GM19239 (cell line): ENCODE measurements at regions not wholly inside any gene's neighbourhood (a gene's known extent, or its start where the extent isn't known, plus 50 kb on each side); places are given as distances from the start of the nearest gene placed in this dataset.
"Not testable (repeated sequence)": the region's sequence is repeated elsewhere in the genome, so short reads cannot be mapped to it uniquely, and the experiment has no call there.

ENCODE experiments used
- DNase-seq: peaks from one replicate; pipeline ENCODE4 v3.0.0; 2011; ENCODE audit warnings: low spot score; ENCODE audit not compliant: insufficient read length
- FAIRE-seq: peaks from 2 replicates; lab custom pipeline; 2011; peaks lifted over from hg19 to GRCh38; lab: Jason Lieb, UNC

DNA sequence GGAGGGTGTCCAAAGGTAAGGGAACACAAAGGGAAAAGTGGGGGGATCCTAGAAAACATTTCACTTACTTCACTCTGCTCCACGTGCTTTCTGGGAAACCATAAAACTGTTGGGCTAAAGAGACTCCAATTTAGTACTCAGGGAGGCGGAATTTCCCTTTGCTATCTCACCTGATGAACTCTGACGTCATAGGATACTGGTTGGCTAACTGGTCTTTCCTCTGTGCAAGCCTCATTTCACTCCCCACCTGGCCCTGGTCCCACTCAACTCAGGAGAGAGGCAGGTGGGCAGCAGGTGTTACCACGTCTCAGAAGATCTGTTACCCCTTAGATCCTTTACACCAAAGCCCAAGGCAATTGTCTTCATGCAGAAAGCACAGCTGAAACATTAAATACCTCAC, 51.8 kb upstream of the PMAIP1 start:
- DNase-seq = no peak
- peak; percentile 72 for FAIRE-seq

DNA sequence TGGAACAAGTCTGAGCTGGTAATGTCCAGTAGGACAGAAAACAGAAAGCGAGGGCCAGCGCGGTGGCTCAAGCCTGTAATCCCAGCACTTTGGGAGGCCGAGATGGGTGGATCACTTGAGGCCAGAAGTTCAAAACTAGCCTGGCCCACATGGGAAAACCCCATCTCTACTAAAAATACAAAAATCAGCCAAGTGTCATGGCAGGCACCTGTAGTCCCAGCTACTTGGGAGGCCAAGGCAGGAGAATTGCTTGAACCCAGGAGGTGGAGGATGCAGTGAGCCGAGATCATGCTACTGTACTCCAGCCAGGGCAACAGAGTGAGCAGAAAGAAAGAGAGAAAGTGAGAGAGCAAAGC, 52.3 kb upstream of the PMAIP1 start:
- peak; percentile 45 for FAIRE-seq
- not testable (repeated sequence) for DNase-seq

DNA sequence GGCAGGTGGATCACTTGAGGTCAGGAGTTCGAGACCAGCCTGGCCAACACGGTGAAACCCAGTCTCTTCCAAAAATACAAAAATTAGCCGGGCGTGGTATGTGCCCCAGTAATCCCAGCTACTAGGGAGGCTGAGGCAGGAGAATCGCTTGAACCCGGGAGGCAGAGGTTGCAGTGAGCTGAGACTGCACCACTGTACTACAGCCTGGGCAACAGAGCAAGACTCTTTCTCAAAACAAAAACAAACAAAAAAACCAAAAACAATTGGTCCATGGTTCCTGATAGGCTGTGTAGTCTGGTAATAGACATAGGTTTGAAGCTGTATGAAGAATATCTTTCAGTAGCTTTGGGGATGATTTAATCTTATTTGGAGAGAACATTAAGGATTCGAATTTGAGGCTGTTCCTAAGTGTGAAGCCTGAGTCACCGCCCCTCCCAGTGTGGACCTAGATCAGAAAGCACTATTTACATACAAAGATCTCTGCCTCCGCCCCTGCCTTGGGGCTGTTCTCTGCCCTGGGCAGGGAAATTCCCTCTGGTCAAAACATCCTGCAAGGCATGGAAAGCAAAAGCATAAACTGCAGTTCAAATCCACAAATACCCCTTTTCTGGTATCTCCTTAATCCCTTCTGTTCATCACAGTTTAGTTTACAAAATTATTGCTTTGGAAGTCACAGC, 52.8 kb upstream of the PMAIP1 start:
- FAIRE-seq (peak; percentile 93), DNase-seq (peak; percentile 33)

DNA sequence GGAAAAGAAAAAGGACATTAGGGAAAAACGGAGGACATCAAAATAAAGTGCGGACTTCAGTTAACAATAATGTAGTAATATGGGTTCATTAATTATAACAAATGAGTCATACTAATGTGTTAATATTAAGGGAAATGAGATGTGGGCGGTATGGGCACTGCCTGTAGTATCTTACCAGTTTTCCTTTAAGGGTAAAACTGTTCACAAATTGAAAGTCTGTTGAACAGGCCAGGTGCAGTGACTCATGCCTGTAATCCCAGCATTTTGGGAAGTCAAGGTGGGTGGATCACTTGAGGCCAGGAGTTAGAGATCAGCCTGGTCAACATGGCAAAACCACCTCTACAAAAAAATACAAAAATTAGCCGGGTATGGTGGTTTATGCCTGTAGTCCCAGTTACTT, 56.8 kb upstream of the PMAIP1 start:
- FAIRE-seq = peak; percentile 42
- DNase-seq = no peak

DNA sequence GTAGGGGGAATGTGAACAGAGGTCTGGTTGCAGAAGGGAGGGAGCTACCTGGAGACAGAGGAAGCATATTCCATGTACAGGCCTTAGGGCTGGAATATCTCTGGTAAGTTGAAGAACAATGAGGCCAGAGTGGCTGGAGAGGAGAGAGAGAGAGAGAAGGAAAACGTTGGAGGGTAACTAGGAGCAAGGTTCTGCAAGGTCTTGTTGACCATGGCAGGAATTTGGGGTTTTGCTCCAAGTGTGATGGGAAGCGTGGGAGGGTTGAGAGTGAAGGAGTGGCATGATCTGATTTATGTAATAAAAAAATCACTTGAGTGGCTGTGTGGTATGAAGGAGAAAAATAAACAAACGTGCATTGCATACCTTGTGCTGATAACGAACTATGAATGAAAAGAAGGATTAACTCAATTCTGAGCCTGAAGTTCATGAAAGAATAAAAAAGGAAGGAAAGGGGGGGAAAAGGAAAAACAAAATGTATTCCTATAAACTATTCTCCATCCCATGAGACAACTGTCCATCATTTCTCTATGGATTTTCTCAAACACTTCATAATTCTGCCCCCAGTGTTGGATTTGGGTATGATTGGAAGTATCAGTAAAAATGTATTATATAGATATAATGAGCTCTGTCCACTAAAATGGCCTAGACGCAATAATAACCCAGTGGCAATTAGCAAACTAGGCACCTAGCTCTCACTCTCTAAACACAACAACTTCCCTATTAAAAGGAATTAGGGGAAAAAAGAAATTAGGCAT, 59.7 kb upstream of the PMAIP1 start:
- FAIRE-seq (no peak), DNase-seq (no peak)

DNA sequence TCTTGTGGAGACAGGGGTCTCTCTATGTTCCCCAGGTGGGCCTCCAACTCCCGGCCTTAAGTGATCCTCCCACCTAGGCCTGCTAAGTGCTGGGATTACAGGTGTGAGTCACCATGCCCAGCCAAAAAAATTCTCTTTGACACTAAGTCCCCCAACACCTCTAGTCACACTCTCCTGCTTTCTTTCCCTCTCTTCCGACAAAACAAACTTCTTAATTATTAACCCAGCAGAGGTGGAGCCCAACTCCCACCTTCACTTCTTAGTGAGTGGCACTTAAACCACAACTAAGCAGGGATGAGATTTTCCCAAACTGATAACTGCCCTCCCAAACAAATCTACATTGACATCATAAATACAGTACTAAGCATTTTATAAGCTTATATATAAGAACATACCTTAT, 60.5 kb upstream of the PMAIP1 start:
- no peak for FAIRE-seq
- no peak for DNase-seq

DNA sequence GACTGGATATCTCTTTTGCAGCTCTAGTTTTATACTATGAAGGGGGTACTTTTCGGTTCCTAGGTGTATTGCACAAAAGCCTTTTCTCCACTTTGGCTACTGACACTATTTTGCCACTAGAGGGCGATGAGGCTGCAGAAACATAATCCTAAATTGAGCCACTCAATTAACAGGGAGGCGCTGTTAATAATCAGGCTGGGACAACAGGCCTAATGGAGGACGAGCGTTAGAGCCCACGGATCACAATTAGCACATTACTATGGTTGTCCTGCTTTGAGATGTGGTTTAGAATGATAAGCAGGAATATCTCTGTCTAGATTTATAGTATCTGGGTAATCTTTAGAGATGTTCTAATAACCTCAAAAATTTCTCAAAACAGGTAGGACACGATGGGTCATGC, 62.2 kb upstream of the PMAIP1 start:
- FAIRE-seq = peak; percentile 97
- DNase-seq = peak; percentile 38

DNA sequence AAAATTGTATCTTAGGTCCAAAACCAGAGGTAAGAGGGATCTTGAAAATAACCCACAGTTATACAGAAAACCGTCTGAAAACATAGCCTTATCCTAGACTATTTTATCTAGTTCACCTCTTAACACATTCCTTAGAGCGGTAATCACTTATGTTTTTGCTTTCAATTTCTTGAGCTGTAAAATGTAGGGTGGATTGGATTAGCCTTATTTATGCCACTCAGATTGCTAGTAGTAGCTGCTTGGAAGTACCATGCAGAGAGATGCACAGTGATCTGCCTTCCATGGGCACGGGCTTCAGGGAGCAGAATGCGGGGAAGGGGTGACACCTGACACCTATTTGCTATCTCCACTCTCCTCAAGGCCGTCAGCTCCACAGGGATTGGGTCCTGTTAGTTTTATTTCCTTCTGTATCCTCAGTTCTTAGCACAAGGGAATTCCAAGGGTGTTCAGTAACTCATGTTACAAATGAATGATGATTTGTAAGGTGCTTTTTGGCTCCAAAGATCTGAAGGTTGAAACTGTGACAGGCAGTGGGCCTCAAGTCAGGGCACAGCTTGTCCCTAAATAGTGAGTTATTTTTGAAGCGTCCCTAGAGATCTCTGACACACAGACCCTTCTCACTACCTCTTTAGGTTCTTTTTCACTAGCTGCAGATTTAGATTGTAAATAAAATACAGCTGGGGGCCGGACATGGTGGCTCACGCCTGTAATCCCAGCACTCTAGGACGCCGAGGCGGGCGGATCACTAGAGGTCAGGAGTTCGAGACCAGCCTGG, 64.0 kb upstream of the PMAIP1 start:
- DNase-seq (no peak), FAIRE-seq (peak; percentile 59)

DNA sequence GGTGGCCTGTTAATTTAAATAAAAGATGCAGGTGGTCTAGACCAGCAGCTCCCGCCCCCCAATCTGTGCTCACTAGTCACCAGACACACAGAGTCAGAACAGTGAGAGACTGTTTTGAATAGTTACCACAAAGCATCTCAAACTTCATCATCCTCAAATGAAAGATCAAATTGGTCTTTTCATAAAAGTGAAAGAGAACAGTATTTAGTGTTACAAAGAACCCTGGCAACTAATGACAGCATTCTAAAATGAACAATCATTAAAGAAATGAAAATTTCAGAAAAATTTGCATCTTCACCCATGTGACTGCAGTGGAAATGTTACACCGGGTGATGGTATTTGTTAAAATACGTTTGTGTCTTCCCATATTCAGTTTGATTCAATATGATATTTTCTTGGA, 65.5 kb upstream of the PMAIP1 start:
- no peak for DNase-seq
- no peak for FAIRE-seq

DNA sequence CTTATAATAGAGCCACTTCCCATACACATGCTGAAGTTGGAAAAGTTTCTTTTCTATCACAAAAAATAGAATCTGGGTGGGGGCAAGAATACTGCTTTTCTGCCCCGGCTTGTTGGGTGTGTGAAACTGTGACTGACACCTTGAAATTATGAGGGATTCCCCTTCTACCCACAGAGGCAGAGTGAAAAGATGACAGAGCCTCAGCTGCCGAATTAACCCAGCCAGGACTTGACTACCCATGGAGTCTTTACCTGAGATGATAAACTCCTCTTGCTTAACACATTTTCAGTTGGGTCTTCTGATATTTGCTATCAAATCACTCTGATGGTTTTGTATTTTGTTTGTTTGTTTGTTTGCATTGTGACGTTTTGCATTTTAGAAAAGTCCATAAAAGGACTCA, 66.0 kb upstream of the PMAIP1 start:
- peak; percentile 93 for FAIRE-seq
- DNase-seq = no peak

DNA sequence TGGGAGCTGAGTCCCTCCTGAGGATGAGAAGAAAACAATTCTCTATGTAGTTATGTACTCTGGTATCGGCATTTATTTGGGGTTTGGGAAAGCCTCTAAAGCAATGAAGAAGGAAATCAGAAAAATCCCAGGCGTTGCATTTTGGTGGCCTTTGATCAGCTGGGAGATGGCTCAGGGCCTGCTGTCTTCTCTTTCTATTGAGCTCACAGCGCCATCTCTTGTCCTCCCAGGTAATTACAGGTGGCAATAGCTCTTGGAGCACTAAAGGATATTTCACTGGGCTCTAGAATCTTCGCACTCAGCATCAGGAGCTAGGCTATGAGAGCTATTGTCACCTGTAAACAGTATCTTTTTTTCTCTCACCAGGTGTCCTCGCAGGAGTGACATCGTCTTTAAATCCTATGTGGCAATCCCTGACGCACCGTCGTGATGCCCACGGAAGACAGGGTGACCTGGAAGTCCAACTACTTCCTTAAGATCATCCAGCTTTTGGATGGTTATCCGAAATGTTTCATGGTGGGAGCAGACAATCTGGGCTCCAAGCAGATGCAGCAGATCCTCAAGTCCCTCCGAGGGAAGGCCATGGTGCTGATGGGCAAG, 76.1 kb upstream of the PMAIP1 start:
- DNase-seq = no peak
- FAIRE-seq = peak; percentile 89

DNA sequence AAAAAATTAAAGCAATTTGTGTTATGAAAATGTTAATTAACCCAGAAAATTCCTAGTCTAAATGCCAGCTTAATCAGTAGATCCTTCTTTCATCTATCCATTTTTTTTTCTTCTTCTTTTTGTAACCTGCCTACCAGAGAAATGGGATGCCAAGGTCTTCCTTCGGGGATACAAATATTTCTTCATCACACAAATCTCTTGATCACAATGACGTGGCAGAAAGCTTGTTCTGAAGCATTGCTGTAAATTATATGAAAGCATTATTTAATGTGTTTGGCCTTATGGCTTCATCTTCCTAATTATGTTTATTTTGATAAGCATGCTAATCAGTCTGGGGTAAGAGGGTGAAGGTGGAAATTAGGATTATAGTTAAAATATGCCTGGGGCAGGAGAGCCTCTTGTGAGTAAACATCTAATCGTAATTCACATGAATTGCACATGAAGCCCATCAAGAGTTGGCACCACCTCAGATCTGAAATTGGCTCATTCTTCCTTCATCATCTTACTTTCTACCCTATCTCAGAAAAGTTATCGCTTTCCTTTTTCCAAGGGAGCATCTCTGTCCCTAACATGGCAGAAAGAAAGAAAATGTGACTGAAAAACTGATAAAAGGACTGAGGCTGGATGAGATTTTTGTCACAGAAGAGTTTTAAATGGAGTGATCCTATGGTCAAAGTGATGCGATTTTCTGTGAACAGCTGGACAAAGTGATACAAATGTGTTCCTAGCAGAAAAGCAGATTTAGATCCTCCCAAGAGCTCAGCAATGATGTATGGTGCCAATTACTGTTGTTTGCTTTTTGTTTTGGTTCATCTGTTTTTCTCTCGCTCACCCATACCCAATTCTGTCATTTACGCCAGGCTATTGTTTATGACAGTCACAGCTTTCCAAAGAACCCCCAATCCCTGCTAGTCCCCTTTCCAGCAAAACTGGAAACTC, 76.9 kb upstream of the PMAIP1 start:
- FAIRE-seq = peak; percentile 57
- no peak for DNase-seq

DNA sequence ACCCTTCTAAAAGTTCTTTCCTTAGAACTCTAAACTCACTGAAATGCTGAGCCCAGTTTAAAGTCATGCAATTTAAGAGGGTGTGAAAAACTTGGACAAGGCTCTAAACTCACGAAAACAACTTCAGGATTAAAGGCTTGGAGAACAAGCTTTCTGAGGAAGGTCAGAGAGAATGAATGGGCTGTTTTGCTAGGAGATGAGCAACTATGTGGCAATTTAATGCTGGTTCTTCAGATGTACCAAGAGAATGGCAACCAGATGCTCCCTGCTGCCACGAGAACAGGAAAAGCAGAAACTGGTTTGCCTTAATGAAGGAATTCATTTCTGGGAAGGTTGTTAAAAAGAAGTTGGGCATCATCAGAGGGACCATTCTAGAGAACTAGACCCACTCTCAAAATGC, 77.8 kb upstream of the PMAIP1 start:
- DNase-seq (no peak), FAIRE-seq (no peak)

DNA sequence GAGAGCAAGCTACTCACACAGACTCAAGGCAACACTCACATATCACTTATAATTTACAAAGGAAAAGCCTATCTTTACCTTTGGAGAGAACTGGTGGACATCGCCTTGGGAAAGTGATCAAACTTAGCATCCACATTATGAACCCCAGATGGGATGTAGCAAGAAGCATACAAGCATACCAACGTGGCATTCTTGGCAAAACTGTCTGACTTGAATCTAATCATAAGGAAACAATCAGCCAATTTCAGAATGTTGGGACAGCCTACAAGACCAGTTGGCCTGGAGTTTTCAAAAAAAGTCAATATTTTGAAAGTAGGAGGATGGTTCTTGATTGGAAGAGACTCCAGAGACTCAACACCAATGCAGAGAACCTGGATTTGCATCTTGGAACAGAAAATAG, 79.1 kb upstream of the PMAIP1 start:
- no peak for FAIRE-seq

DNA sequence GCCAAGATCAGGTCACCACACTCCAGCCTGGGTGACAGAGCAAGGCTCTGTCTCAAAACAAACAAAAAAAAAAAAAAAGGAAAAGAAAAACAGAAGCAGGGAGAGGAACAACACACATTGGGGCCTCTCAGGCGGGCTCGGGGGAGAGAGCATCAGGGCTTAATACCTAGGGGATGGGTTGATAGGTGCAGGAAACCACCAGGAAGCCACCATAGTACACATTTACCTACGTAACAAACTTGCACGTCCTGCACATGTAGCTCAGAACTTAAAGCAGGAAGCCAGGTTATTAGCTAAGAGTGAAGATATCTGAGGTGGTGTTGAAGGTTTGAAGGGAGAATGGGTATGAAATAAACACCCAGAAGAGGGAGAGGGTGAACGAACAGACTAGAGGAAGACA, 81.0 kb upstream of the PMAIP1 start:
- DNase-seq (no peak), FAIRE-seq (no peak)

More for the DNA sequence above, 79.1 kb upstream of the PMAIP1 start:
- DNase-seq = no peak

DNA sequence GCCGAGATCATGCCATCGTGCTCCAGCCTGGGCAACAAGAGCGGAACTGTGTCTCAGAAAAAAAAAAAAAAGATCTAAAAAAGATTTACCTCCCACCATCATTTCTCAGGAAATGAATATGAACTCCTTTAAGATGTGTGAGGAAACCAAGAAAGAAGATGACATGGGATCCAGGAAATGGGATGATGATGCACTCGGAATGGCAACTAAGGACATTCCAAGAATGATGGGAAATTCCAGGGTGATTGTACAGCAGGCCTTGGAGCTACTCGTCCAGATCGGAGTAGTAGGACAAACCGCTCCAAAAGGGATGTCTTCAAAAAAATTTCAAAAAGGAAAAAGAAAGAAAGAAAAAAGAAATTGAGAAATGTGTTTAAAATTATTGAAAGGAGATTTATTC, 84.9 kb upstream of the PMAIP1 start:
- FAIRE-seq = no peak
- DNase-seq = no peak

DNA sequence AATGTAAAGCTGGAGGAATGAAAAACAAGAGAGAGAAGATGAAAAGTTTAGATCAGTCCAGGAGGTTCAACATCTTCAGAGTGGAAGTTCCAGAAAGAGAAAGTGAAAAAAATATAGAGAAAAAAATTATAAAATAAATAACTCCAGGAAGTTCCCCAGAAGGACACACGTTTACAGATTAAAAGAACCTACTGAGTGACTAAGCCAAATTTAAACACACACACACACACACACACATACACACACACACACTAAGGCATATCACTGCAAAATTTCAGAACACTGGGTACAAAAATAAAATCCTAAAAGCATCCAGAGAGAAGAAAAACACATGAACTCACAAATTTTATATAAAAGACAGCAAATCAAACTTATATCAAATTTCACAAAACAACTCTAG, 85.9 kb upstream of the PMAIP1 start:
- DNase-seq = no peak
- no peak for FAIRE-seq

DNA sequence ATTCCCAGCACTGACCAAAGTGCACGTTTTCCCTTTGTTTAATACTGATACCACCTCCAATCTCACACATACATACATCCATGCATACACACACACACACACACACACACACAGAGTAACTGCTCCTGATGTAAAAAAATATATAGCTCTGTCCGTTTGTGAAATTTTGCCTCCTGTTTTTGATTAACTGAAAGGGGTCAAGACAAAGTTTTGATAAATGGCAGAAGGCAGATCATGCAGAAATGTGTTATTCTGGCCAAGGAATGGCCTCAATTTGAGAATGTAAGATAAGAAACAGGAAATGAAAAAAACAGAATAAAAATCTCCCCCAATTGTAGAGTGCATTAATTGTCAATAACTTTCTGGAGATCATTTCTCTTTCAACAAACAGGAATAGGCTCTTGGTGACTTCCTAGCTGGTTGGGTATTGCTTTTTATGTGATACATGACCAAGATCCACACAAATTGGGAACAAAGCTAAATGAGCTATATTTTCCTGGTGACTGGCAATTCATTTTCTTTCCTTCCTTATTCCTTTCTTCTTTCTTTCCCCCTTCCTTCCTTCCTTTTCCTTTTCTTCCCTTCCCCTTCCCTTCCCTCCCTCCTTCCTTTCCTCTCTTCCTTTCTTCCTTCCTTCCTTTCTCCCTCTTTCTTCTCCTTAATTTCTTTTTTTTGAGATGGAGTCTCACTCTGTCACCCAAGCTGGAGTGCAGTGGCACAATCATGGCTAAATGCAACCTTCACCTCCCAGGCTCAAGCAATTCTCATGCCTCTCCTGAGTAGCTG, 88.9 kb upstream of the PMAIP1 start:
- DNase-seq = no peak
- FAIRE-seq = no peak

DNA sequence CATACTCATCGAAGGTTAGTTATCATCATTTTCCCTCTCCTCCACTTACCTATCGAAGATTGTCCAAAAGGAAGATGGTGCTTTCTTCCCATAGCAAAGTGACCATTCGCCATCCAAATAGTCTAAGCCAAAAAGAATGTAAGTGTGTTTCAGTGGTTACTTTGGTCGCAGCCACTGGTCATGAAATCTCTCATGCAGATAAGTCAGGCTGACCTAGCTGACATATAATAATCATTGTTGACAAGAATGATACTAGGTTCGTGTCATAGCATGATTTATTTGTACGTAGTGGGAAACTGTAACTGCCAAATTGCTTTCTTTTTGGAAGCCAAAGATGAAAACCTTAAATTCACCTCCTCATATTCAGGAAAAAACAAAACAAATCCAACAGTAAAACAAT, 89.6 kb upstream of the PMAIP1 start:
- FAIRE-seq = peak; percentile 21
- no peak for DNase-seq
